HCT116 (cell line): ENCODE measurements at regions not wholly inside any gene's neighbourhood (a gene's known extent, or its start where the extent isn't known, plus 50 kb on each side); places are given as distances from the start of the nearest gene placed in this dataset.

Experiments used
- ATAC-seq: fragments of 200-7000 bp; cut with Tn5 transposase; 2 replicates; pipeline ENCODE4 v1.9.1; 2020; ENCODE audit warnings: mild to moderate bottlenecking, moderate library complexity
- BruUV-seq: library from RNA; stranded (reverse); fragments of 400-500 nt; replicated peaks from 2 replicates; lab custom pipeline; 2021; lab: Mats Ljungman, UMichigan
- CTCF ChIA-PET: fragments of 300-600 bp; sonication (Branson Sonifier 250); formaldehyde crosslinking; loops from one replicate; lab custom pipeline; 2021; ENCODE audit warnings: antibody characterized with exemption; lab: Charles Lee
- POLR2A ChIA-PET: fragments of 300-600, 350-600 bp; sonication (Branson Sonifier 250); formaldehyde crosslinking; loops from one replicate; lab custom pipeline; 2021; ENCODE audit warnings: antibody characterized with exemption; lab: Charles Lee
- RAD21 ChIA-PET, 2 experiments: fragments of 300-600 bp; sonication (Branson Sonifier 250); formaldehyde crosslinking; loops; one replicate each; lab custom pipeline; 2023; ENCODE audit warnings: low total read pairs in 2 of 2; ENCODE audit not compliant: uncharacterized antibody in 2 of 2, unreplicated experiment in 2 of 2, low non-redundant PET in 1 of 2; lab: Charles Lee
- DNase-seq: peaks from one replicate; pipeline ENCODE4 v3.0.0-alpha.2; 2010; ENCODE audit warnings: low read depth, low spot score
- H2AFZ ChIP-seq: fragments of 200-600 bp; shearing (Covaris generic), sonication (generic); 2 replicates; pipeline ENCODE4 v1.6.1; 2017; ENCODE audit warnings: low read depth, mixed run types, mixed read lengths, antibody characterized with exemption, low read length; ENCODE audit not compliant: poor library complexity, severe bottlenecking
- H3K27ac ChIP-seq: 2 replicates; pipeline ENCODE4 v1.5.1; 2012; ENCODE audit warnings: low read depth, low read length
- H3K27me3 ChIP-seq: fragments of 200-600 bp; sonication (generic); 2 replicates; pipeline ENCODE4 v1.6.1; 2016; ENCODE audit warnings: mixed run types, low read length, mixed read lengths; ENCODE audit not compliant: insufficient read depth
- H3K36me3 ChIP-seq, 2 experiments: fragments of 200-500 bp in 1 of 2; fragments of 200-600 bp in 1 of 2; sonication (Bioruptor generic) in 1 of 2; sonication (generic) in 1 of 2; 2 replicates each; pipeline versions ENCODE4 v1.5.1 to v1.6.1; 2014 to 2016; ENCODE audit warnings: low read length in 2 of 2, inconsistent platforms in 1 of 2, mixed read lengths in 1 of 2, mixed run types in 1 of 2; ENCODE audit not compliant: insufficient read depth in 2 of 2, control insufficient read depth in 1 of 2
- H3K4me1 ChIP-seq, 2 experiments: fragments of 200-600 bp in 1 of 2; sonication (generic) in 1 of 2; 2 replicates each; pipeline versions ENCODE4 v1.5.1 to v1.6.1; 2012 to 2017; ENCODE audit warnings: low read length in 2 of 2, inconsistent platforms in 1 of 2, mild to moderate bottlenecking in 1 of 2, mixed read lengths in 1 of 2, mixed run types in 1 of 2, moderate library complexity in 1 of 2; ENCODE audit not compliant: insufficient read depth in 2 of 2, control insufficient read depth in 1 of 2
- H3K4me2 ChIP-seq: fragments of 200-600 bp; sonication (generic); 2 replicates; pipeline ENCODE4 v1.6.1; 2017; ENCODE audit warnings: mixed run types, low read length, mixed read lengths
- H3K4me3 ChIP-seq, 2 experiments: fragments of 200-600 bp in 1 of 2; sonication (generic) in 1 of 2; replicated peaks in 1 of 2; 2 replicates each; pipeline ENCODE4 v1.5.1; 2011 to 2016; ENCODE audit warnings: low read length in 2 of 2, control low read depth in 1 of 2, low read depth in 1 of 2, mild to moderate bottlenecking in 1 of 2, mixed read lengths in 1 of 2, mixed run types in 1 of 2
- H3K79me2 ChIP-seq: fragments of 200-600 bp; sonication (generic); 2 replicates; pipeline ENCODE4 v1.6.1; 2017; ENCODE audit warnings: mild to moderate bottlenecking, mixed run types, low read length, moderate library complexity, mixed read lengths; ENCODE audit not compliant: insufficient read depth
- H3K9ac ChIP-seq: fragments of 200-600 bp; sonication (generic); 2 replicates; pipeline ENCODE4 v1.6.1; 2016; ENCODE audit warnings: low read length, mixed read lengths
- H3K9me2 ChIP-seq: fragments of 200-600 bp; sonication (generic), shearing (Covaris generic); 2 replicates; pipeline ENCODE4 v1.6.1; 2017; ENCODE audit warnings: mixed run types, mild to moderate bottlenecking, moderate library complexity; ENCODE audit not compliant: insufficient read depth
- H3K9me3 ChIP-seq, 2 experiments: fragments of 200-500 bp in 1 of 2; fragments of 200-600 bp in 1 of 2; sonication (Bioruptor generic) in 1 of 2; sonication (generic) in 1 of 2; 2 replicates each; pipeline ENCODE4 v1.6.1; 2014 to 2017; ENCODE audit warnings: low read length in 2 of 2, mixed read lengths in 2 of 2, inconsistent platforms in 1 of 2, low read depth in 1 of 2, mild to moderate bottlenecking in 1 of 2, mixed run types in 1 of 2, moderate library complexity in 1 of 2; ENCODE audit not compliant: control insufficient read depth in 1 of 2, insufficient read depth in 1 of 2
- H4K20me1 ChIP-seq: fragments of 200-600 bp; sonication (generic), shearing (Covaris generic); 2 replicates; pipeline ENCODE4 v1.6.1; 2017; ENCODE audit warnings: mixed run types, mild to moderate bottlenecking, moderate library complexity; ENCODE audit not compliant: insufficient read depth
- ATF3 ChIP-seq: IDR thresholded peaks from 2 replicates; pipeline ENCODE4 v1.6.1; 2012
- CBX3 ChIP-seq: IDR thresholded peaks from 2 replicates; pipeline ENCODE4 v1.6.1; 2012; ENCODE audit warnings: low read depth
- ELF1 ChIP-seq: IDR thresholded peaks from 2 replicates; pipeline ENCODE4 v1.6.1; 2012; ENCODE audit warnings: low read depth, borderline replicate concordance
- EZH2 ChIP-seq: fragments of 200-600 bp; sonication (generic); IDR thresholded peaks from 2 replicates; pipeline ENCODE4 v1.6.1; 2017; ENCODE audit warnings: antibody characterized with exemption, mixed run types
- EZH2phosphoT487 ChIP-seq: fragments of 200-600 bp; IDR thresholded peaks from 2 replicates; pipeline ENCODE4 v1.6.1; 2018; ENCODE audit warnings: antibody characterized with exemption, borderline replicate concordance
- JUND ChIP-seq: IDR thresholded peaks from 2 replicates; pipeline ENCODE4 v1.6.1; 2012
- MAX ChIP-seq: IDR thresholded peaks from 2 replicates; pipeline ENCODE4 v1.6.1; 2012
- RAD21 ChIP-seq: IDR thresholded peaks from 2 replicates; pipeline ENCODE4 v1.6.1; 2012; ENCODE audit warnings: low read depth, mild to moderate bottlenecking
- SIN3A ChIP-seq: IDR thresholded peaks from 2 replicates; pipeline ENCODE4 v1.6.1; 2012; ENCODE audit warnings: low read depth
- SP1 ChIP-seq: IDR thresholded peaks from 2 replicates; pipeline ENCODE4 v1.6.1; 2012; ENCODE audit warnings: low read depth
- SRF ChIP-seq: IDR thresholded peaks from 2 replicates; pipeline ENCODE4 v1.6.1; 2012; ENCODE audit warnings: low read depth
- TCF7L2 ChIP-seq: IDR thresholded peaks from 2 replicates; pipeline ENCODE4 v1.7.0; 2011; ENCODE audit warnings: borderline replicate concordance, inconsistent platforms; ENCODE audit not compliant: insufficient read depth, insufficient read length; ENCODE audit errors: extremely low read depth
- YY1 ChIP-seq: IDR thresholded peaks from 2 replicates; pipeline ENCODE4 v1.6.1; 2011; ENCODE audit warnings: low read length, low read depth, moderate library complexity, mild to moderate bottlenecking; ENCODE audit not compliant: insufficient replicate concordance; ENCODE audit errors: extremely low read depth
- ZBTB33 ChIP-seq: IDR thresholded peaks from 2 replicates; pipeline ENCODE4 v1.6.1; 2011; ENCODE audit warnings: mild to moderate bottlenecking, low read length, moderate library complexity; ENCODE audit not compliant: insufficient replicate concordance; ENCODE audit errors: extremely low read depth
- ZFX ChIP-seq: fragments of 450-650 bp; IDR thresholded peaks from 2 replicates; pipeline ENCODE4 v1.6.1; 2017
- ZNF274 ChIP-seq: fragments of 200-500 bp; sonication (Bioruptor generic); IDR thresholded peaks from 2 replicates; pipeline ENCODE4 v1.6.1; 2014; ENCODE audit warnings: mild to moderate bottlenecking, low read depth, low read length, inconsistent platforms
- intact Hi-C: fragments of 100-400 bp; cut with micrococcal nuclease; formaldehyde crosslinking; loops from 2 replicates; pipeline ENCODE4 v1.10.0; 2022

- Histone ChIP-seq H3K36me3 (no peaks in the 10 kb centered on the region), H3K27me3 (no peaks in the 10 kb centered on the region), H3K79me2 (no peaks in the 10 kb centered on the region), H3K9ac (no peak overlapping the region), H2AFZ (no peak overlapping the region), H3K4me1 (no peaks in the 10 kb centered on the region), H3K9me3 (peaks cover 0 to 12% of the 10 kb centered on the region in 2 experiments; a peak in 2 of 4 replicates), H3K4me3 (no peak overlapping the region), H4K20me1 (no peaks in the 10 kb centered on the region), H3K9me2 (no peaks in the 10 kb centered on the region), H3K4me2 (no peak overlapping the region), H3K27ac (no peak overlapping the region)
- ChIA-PET RAD21 (no interaction called here), POLR2A (no interaction called here), CTCF (no interaction called here)
- ATAC-seq (no peak), DNase-seq (no peak)
- TF ChIP-seq ZFX, result no peak
- no peak for TF ChIP-seq MAX
- no peak for TF ChIP-seq CBX3
- TF ChIP-seq SRF, result no peak
- TF ChIP-seq SP1, result no peak
- TF ChIP-seq JUND, result no peak
- no peak for TF ChIP-seq EZH2phosphoT487
- no peak for TF ChIP-seq TCF7L2
- no peak for TF ChIP-seq SIN3A
- intact Hi-C loops, result no loop called here
- BruUV-seq, result no TSS peak
These were observed 155.2 kb downstream of the BTBD3 start for GRCh38 chr20:12072954-12073264.

GRCh38 chr20:12074111-12074655 is 156.5 kb downstream of the BTBD3 start:
- ChIA-PET POLR2A (no interaction called here), CTCF (no interaction called here), RAD21 (no interaction called here)
- H2AFZ ChIP-seq, result no peak overlapping the region
- DNase-seq (no peak), ATAC-seq (no peak)
- no peaks in the 10 kb centered on the region for H3K27me3 ChIP-seq
- no peaks in the 10 kb centered on the region for H3K36me3 ChIP-seq
- no peak overlapping the region for H3K4me2 ChIP-seq
- intact Hi-C loops, result no loop called here
- peaks cover 0 to 12% of the 10 kb centered on the region in 2 experiments; a peak in 2 of 4 replicates for H3K9me3 ChIP-seq
- no peaks in the 10 kb centered on the region for H4K20me1 ChIP-seq
- no peak overlapping the region for H3K4me3 ChIP-seq
- no peaks in the 10 kb centered on the region for H3K79me2 ChIP-seq
- no peaks in the 10 kb centered on the region for H3K4me1 ChIP-seq
- no peak overlapping the region for H3K9ac ChIP-seq
- no peaks in the 10 kb centered on the region for H3K9me2 ChIP-seq
- BruUV-seq, result no TSS peak
- H3K27ac ChIP-seq, result no peak overlapping the region
- TF ChIP-seq YY1 (no peak), EZH2phosphoT487 (no peak), EZH2 (no peak), CBX3 (no peak), ZNF274 (no peak), ZBTB33 (no peak), ELF1 (no peak), RAD21 (no peak), ATF3 (no peak)
